ENCODE measurements at regions not wholly inside any gene's neighbourhood (a gene's known extent, or its start where the extent isn't known, plus 50 kb on each side); places are given as distances from the start of the nearest gene placed in this dataset.
A peak's percentile ranks its signal among the peaks of the same experiment; 100 is the strongest.
"Not testable (repeated sequence)": the region's sequence is repeated elsewhere in the genome, so short reads cannot be mapped to it uniquely, and the experiment has no call there.

GRCh38 chr9:65395789-65396188, 110.8 kb upstream of the FOXD4L5 start:
- not testable (repeated sequence) for DNase-seq (ENCODE audit: low read depth)

GRCh38 chr9:65395121-65395520, 110.1 kb upstream of the FOXD4L5 start:
- not testable (repeated sequence) for DNase-seq (ENCODE audit: low read depth)

DNA sequence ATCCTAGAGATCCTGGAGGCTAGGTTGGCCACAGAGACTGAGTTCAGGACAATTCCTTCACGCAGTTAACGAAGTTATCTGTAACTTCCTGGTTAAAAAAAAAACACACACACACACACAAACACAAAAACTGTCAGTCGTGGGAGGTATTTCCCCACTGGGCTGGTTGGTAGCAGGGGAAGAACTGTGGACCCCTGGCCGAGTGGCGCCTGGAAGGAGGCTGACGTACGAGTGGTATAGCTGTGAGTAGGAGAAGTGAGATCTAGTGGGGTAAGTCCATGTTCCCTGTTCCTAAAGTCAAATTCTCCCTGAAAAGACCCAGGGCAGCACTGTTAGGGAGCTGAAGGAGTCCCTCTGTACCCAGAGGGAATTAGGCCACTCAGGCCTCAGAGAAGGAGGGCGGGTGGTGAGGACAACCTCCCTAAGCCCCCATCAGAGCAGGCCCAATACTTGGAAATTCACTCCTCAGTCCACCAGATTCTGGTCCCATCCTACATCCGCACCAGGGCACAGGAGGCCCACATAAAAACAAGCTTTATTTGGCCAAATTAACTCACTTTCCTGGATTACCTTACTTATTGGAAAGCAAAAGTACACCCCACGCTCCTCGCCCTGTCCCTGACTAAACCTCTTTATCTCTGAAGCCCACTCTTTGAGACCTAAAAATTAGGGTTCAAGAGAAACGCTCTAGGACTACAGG, 108.3 kb upstream of the FOXD4L5 start:
- not testable (repeated sequence) for DNase-seq (ENCODE audit: low read depth)

DNA sequence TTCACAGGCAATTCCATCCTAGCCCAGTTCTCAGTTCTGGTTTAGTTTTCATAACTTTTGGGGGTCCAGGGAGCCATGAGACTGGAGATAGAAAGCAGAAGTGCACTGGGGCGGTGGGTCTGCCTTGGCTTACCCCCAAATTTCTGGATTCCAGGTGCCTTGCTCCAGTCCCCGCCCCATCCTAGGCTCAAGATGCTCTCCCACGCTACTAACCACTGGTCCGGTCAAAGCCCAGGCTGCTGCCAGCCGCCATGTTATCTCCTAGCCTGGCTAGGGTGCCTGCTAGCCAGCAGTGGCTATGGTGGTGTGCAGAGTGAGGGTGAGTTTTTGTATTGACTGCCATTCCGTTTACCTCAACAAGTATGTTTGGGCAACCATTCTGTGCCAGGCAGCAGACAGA, 107.6 kb upstream of the FOXD4L5 start:
- not testable (repeated sequence) for DNase-seq (ENCODE audit: low read depth)

DNA sequence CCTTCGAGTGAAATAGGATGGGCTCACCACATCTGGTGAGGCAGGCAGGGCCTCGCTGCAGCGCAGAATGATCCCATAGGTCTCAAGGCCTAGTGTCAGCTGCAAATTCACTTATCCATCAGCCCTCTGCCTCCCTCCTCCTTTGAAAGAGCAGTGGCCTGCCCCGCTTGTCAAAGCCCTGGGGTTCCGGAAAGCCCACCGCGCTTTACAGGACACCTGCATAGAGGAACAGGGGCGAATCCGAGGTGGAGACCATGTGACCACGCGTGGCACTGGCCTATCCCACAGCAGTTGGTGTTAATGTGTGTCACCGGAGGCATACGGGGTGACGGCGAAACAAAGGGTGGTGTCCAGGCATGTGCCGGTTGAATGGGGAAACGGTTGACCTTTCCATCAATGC, 104.7 kb upstream of the FOXD4L5 start:
- not testable (repeated sequence) for DNase-seq (ENCODE audit: low read depth)

- not testable (repeated sequence) for DNase-seq (ENCODE audit: low read depth)
Observed at GRCh38 chr9:65389216-65389615, 104.2 kb upstream of the FOXD4L5 start.

DNA sequence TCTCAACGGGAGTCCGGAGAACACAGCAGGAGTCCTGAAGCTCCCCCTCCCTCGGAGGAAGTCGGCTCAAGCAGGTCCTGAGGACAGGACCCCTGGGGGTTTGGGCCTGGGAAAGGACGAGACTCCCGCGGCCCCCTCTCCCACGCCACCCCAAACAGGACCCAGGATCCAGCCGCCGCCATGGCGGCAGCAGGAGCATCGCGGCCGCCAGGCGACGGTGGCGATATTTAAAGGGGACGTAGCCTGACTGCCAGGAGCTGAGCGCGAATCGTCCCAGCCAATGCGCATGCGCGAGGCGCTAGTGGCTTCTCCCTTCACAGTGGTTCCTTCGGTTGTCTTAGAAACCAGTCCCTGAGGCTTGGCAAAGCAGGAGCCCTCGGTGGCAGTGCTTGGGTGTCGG, 101.7 kb upstream of the FOXD4L5 start:
- peak; percentile 49 for DNase-seq (ENCODE audit: low read depth)

- DNase-seq (ENCODE audit: low read depth) = not testable (repeated sequence)
Observed at GRCh38 chr9:65386191-65386590, 101.2 kb upstream of the FOXD4L5 start.

DNA sequence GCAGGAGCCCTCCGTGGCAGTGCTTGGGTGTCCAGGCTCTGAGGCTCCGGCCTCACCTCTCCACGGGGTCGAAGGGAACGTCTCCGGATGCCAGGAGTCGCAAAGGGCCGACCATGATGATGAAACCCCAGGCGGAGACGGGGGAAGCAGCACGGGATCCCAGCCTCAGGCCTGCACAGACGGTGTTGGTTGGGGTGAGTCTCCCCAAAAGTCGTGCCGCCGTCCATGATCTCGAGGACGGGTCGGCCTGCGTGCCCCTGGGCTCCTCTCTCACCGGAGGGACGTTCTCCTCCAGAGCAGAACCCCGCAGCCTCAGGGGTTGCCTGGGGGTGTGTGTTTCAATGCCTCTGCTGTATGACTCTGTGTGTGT, 100.6 kb upstream of the FOXD4L5 start:
- DNase-seq (ENCODE audit: low read depth) = not testable (repeated sequence)

DNA sequence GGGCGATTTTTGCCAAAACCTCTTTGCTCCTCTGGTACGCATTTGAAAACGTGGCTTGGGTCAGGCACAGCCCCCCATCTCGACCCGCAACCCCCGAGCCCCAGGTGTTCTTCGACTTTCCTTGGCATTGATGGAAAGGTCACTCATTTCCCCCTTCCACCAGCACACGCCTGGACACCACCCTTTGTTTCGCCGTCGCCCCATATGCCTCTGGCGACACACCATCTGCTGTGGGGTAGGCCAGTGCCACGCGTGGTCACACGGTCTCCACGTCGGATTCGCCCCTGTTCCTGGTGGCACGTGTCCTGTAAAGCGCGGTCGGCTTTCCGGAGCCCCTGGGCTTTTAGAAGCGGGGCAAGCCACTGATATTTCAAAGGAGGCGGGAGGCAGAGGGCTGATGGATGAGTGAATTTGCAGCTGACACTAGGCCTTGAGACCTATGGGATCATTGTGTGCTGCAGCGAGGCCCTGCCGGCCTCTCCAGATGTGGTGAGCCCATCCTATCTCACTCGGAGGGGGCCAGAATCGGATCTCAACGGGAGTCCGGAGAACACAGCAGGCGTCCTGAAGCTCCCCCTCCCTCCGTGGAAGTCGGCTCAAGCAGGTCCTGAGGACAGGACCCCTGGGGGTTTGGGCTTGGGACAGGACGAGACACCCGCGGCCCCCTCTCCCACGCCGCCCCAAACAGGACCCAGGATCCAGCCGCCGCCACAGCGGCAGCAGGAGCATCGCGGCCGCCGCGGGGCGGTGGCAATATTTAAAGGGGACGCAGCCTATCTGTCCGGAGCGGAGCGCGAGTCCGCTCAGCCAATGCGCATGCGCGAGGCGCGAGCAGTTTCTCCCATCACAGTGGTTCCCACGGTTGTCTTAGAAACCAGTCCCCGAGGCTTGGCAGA, 100.0 kb upstream of the FOXD4L5 start:
- DNase-seq (ENCODE audit: low read depth) = not testable (repeated sequence)

DNA sequence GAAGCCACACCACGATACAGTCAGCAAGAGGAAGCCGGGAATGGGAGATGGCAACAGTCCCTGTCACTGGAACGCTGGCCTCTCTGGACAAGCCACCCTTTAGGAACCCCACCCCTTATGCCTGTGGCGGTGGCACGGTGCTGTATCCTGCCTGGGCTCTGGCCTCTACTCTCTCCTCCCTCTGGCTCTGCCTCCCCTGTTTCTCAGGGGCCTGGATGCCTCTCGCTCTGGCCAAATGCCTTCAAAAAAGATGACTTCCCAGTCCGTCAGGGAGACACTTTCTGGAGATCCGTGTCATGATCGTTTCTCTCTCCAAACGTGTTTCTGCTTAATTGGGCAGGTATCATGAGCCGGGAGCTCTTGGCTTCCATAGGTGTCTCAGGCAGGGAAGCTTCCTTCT, 99.1 kb upstream of the FOXD4L5 start:
- not testable (repeated sequence) for DNase-seq (ENCODE audit: low read depth)

GRCh38 chr9:65383646-65384045, 98.6 kb upstream of the FOXD4L5 start:
- DNase-seq (ENCODE audit: low read depth) = not testable (repeated sequence)

GRCh38 chr9:65382701-65383318, 97.8 kb upstream of the FOXD4L5 start:
- DNase-seq (ENCODE audit: low read depth) = not testable (repeated sequence)
